Prostate gland (tissue), 2 donors: ENCODE measurements at regions not wholly inside any gene's neighbourhood (a gene's known extent, or its start where the extent isn't known, plus 50 kb on each side); places are given as distances from the start of the nearest gene placed in this dataset.

Experiments used
- CTCF ChIP-seq, 4 experiments: fragments of 200-600 bp in 2 of 4; fragments of 450-650 bp in 2 of 4; sonication (generic) in 2 of 4; IDR thresholded peaks; 1 replicate in 3 of 4; 2 replicates in 1 of 4; pipeline ENCODE4 v1.5.1; 2016 to 2019; ENCODE audit warnings: antibody characterized with exemption in 4 of 4, mild to moderate bottlenecking in 2 of 4, moderate library complexity in 2 of 4
- POLR2A ChIP-seq: fragments of 450-650 bp; IDR thresholded peaks from one replicate; pipeline ENCODE4 v1.6.1; 2016; ENCODE audit warnings: antibody characterized with exemption, mild to moderate bottlenecking
- POLR2AphosphoS5 ChIP-seq: sonication (generic); formaldehyde crosslinking; IDR thresholded peaks from one replicate; pipeline ENCODE4 v1.6.1; 2017; ENCODE audit warnings: antibody characterized with exemption

- TF ChIP-seq CTCF (IDR thresholded peaks at IDR 0.05) (no peak), POLR2AphosphoS5 (no peak), POLR2A (no peak)
Measured at GRCh38 chr16:86734543-86735460, 156.5 kb downstream of the FOXL1 start.
